ENCODE measurements at regions not wholly inside any gene's neighbourhood (a gene's known extent, or its start where the extent isn't known, plus 50 kb on each side); places are given as distances from the start of the nearest gene placed in this dataset.
"Not testable (repeated sequence)": the region's sequence is repeated elsewhere in the genome, so short reads cannot be mapped to it uniquely, and the experiment has no call there.

DNA sequence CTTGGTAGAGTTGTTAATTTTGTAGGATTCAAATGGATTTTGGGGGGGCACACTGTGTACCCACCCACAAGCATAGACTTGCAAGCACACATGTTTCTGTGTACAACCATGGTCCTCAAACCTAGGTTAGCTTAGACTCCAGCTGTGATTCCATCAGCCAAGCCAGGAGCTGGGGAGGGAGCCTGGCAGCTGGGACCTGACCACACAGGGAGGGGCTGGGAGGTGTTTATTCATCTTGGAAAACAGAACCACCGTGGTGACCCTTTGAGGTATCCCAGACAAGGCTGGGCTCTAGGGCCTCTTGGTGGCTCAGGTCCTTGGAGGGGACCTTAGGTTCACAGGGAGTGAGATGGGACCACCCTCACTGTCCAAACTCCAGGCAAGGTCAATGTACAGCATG is 410.3 kb downstream of the NEBL start:
- DNase-seq, result no peak

- no peak for DNase-seq
Measured at GRCh38 chr10:20485554-20485953, 411.6 kb downstream of the NEBL start.

DNA sequence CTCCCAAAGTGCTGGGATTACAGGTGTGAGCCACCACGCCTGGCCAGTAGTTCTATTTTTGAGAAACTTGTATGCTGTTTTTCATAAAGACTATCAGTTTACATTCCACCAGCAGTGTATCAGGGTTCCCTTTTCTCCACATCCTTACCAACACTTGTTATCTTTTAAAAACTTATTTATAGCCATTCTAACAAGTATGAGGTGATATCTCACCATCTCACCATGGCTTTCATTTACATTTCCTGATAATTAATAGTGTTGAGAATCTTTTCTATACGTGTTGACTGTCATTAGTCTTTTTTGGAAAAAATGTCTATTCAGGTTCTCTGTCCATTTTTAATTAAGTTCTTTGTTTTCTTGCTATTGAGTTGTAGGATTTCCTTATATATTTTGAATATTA is 416.1 kb downstream of the NEBL start:
- no peak for DNase-seq

- DNase-seq, result not testable (repeated sequence)
Measured at GRCh38 chr10:20480575-20480974, 416.5 kb downstream of the NEBL start.

GRCh38 chr10:20474064-20474463 is 423.0 kb downstream of the NEBL start:
- no peak for DNase-seq

DNA sequence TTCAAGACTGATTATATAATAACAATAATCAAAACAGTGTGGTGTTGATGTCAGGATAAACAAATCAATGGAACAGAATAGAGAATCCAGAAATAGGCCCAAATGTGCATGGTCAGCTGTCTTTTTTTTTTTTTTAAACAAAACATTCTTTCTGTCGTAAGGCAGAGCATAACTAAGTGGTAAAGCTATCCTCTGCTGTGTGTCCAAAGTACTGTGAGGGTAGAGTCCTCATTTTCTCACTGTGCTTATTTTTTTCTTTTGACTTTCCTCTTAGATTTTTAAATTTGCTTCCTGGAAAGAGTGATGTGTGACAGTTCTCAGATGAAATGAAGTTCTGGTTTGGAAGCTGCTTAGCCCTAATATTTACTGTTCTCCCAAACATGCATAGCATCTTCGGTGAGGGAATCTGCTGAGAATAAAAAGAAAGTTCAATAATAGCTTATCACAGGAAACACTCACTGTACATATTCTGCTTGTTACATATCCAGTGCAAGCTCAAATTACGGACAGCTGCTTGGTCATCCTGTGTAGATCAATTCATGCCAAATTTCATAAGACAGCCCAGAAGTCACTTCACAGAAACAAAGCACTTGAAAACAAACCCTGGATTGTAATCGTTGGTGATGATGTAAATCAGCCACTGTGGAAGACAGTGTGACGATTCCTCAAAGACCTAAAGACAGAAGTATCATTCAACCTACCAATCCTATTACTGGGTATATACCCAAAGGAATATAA is 423.9 kb downstream of the NEBL start:
- DNase-seq, result no peak

- DNase-seq, result no peak
Measured at GRCh38 chr10:20466731-20467130, 430.4 kb downstream of the NEBL start.

GRCh38 chr10:20457649-20458048 is 439.5 kb downstream of the NEBL start:
- DNase-seq, result no peak

GRCh38 chr10:20455774-20456173 is 441.3 kb downstream of the NEBL start:
- no peak for DNase-seq

DNA sequence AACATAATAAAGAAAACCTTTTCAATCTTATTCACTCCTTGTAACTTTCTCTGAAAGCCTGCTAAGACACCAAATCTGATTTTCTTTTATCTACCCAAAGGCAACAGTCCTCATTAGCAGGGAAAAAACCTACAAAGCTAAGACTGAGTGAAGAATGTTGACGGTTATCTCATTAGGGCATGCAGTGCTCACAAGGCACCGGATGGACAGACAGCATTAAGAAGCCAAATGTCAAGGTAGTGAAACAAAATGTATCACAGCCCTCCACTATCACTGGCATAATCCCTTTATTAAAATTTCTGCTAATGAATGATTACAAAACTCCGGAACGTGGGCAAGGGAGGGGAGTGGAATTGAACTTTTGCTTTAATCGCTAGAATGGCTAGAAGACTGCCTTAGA is 442.8 kb downstream of the NEBL start:
- DNase-seq, result no peak

DNA sequence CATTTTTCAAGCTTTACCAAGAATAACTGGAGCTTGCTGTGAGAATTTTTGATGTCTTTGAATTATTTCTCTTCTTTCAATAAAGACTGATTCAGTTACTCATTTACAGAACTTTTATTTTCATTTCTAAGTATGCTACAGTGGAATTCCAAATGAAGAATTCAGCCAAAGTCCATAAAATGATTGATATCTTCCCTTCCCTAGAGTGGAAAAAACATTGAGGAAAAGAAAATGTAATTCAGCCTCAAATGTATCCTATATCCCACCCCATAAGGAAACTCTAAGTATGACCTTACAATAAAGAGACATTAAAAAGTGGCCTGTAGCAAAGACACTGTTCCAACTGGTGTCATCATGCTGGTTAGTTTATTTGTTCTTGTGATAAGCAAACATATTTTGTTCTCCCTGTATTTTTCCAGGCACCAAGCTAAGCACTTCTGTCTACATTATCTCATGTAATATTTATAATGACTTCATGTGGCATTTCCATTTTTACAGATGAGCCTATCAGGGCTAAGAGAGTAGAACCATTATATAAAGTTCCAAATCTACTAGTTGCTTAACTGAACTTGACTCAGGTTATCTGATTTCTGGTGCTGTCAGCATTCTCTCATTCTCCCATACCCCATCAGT is 450.4 kb downstream of the NEBL start:
- no peak for DNase-seq

- peak; percentile 7 for DNase-seq
Measured at GRCh38 chr10:20443094-20443493, 454.0 kb downstream of the NEBL start.

GRCh38 chr10:20429742-20430141 is 467.4 kb downstream of the NEBL start:
- DNase-seq, result no peak

GRCh38 chr10:20427821-20428220 is 469.3 kb downstream of the NEBL start:
- DNase-seq, result no peak

- DNase-seq, result no peak
Measured at GRCh38 chr10:20418286-20418685, 478.8 kb downstream of the NEBL start.

DNA sequence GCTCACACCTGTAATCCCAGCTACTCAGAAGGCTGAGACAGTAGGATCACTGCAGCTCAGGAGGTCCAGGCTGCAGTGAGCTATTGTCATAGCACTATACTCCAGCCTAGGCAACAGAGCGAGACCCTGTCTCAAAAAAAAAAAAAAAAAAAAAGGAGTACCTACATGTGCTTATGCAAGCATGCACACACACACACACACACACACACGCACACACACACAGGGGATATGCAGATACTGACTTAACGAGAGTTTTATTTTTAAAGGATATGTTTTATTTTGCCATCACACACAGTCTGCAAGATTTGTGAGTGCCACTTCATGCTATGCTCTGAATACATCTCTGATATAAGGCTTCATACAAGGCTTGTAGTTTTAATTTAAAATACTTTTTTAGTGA is 479.3 kb downstream of the NEBL start:
- DNase-seq, result no peak

- DNase-seq, result no peak
Measured at GRCh38 chr10:20415684-20416083, 481.4 kb downstream of the NEBL start.

- no peak for DNase-seq
Measured at GRCh38 chr10:20407357-20407756, 489.8 kb downstream of the NEBL start.

- DNase-seq, result no peak
Measured at GRCh38 chr10:20406281-20407104, 490.6 kb downstream of the NEBL start.

DNA sequence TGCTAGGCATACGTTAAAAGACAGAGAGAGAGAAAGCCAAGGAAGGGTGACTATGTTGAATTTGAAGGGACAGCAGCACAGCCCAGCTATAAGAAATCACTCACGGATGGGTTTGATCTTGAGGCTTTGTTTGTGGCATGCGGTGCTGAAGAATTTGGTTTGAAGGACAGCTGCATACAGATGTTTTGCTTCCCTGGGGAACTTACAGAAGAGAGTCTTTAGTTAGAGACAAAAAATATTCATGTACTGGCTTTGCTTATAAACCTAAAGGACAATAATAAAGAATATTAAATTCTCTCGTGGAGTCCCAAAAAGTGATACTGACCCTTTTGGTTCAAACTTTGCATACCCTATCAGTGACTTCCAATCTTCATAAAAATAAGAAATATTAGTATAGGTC is 491.4 kb downstream of the NEBL start:
- no peak for DNase-seq

DNA sequence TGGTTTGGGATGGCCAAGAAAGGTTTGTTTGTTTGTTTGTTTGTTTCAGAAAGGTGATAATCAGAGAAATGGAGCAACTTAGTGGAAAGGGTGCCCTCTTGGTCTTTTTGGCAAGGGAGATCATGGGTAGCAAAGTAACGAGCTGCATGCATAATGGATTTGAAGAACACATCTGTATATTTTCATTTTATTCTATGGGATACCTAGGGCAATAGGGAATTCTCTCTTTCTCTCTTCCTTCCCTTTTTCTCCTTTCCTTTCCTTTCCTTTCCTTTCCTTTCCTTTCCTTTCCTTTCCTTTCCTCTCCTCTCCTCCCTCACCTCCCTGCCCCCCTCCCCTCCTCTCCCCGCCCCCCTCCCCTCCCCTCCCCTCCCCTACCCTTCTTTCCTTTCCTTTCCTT is 492.1 kb downstream of the NEBL start:
- no peak for DNase-seq

DNA sequence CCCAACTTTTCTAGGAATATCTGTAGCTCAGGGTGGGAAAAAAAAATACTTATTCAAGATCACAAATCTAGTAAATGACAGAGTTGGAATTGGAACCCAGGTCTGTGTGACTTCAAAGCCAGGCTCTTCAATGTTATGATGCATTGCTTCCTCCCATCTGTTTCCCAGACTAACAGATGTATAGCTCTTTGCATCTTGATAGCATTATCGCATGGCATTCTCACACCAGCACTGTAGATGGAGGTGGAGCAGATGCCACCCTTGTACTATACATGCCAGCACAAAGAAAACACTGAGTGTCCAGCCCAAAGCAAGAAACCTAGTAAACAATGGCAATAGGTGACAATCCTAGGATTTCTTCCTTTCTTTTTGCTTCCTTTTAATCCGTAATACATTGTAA is 497.3 kb downstream of the NEBL start:
- no peak for DNase-seq

DNA sequence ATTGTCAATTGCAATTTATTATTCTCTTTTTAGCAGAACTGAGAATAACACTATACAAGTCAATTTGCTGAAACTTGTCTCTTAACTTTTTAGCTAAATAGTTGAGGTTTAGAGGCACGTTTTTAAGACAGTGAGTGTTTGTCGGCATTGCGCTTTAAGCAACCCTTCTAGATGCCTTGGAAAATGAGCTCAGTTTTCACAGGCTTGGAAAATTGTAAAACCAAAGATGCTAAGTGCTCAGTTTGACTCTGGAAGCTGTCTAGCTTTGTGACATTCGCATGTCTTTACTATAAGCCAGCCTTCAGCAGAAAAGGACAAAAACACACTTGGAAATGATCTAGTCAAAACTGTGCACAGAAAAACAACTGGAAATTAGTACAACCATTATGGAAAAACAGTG is 500.4 kb downstream of the NEBL start:
- no peak for DNase-seq

GRCh38 chr10:20396205-20396604 is 500.9 kb downstream of the NEBL start:
- no peak for DNase-seq
